ENCODE measurements at regions not wholly inside any gene's neighbourhood (a gene's known extent, or its start where the extent isn't known, plus 50 kb on each side); places are given as distances from the start of the nearest gene placed in this dataset.

DNA sequence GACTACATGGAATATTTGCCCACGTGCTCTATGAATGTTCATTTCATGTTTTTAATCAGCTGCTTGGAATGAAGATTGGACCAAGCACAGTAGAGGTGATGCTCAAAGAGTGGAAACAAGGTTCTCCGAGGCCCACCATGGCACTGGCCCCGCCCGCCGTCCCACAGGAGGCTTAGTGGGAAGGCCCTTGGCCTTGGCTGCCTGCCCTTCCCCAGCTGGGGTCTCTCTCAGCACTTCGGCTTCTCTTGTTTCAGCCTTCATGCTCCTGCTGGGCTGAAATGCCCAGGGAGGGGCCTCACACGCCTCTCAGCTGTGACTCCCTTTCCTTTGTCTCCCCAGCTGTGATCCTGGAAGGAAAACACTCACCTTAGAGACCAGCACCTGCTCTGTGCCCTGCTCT is 833.2 kb downstream of the GALR1 start:
- no peak overlapping the region for H3K4me3 ChIP-seq (replicated peaks; ENCODE audit: low read depth, low read length)
- TF ChIP-seq CTCF (IDR thresholded peaks at IDR 0.05; ENCODE audit: low read length, missing control alignments) = no peak
- DNase-seq (ENCODE audit: low read depth) = no peak

GRCh38 chr18:78085241-78086185 is 835.9 kb downstream of the GALR1 start:
- H3K4me3 ChIP-seq (replicated peaks; ENCODE audit: low read depth, low read length) = no peak overlapping the region
- no peak for TF ChIP-seq CTCF (IDR thresholded peaks at IDR 0.05; ENCODE audit: low read length, missing control alignments)
- DNase-seq (ENCODE audit: low read depth) = no peak

DNA sequence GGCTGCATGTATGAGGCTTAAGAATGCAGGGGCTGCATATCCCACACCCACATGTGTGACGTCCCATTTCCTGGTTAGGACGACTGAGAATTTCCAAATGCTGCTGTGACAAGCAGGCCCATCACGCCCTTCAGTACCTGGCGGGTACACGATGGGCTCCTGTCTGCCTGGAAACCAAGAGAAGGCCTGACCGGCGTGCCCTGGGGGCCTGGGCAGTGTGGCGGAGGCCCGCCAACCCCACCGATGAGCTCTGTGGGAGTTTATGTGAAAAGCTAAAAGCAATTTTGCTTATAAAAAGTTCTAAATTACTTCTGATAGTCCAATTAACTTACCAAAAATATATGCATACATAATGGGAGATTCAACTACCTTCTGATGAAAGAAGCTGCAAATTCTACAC is 837.3 kb downstream of the GALR1 start:
- TF ChIP-seq CTCF (IDR thresholded peaks at IDR 0.05; ENCODE audit: low read length, missing control alignments) = no peak
- no peak for DNase-seq (ENCODE audit: low read depth)
- no peak overlapping the region for H3K4me3 ChIP-seq (replicated peaks; ENCODE audit: low read depth, low read length)

DNA sequence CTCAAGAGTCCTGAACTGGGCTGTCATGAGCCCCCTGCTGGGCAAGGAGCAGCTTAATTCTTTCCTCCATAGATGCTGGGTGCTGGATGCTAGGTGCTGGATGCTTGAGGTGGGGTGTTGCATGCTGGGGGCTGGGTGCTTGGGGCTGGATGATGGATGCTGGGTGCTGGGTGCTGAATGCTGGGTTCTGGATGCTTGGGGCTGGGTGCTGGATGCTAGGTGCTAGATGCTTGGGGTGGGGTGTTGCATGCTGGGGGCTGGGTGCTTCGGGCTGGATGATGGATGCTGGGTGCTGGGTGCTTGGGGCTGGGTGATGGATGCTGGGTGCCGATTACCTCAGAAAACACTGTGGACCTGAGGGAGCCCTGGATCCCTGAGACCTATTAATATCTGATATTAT is 837.7 kb downstream of the GALR1 start:
- no peak overlapping the region for H3K4me3 ChIP-seq (replicated peaks; ENCODE audit: low read depth, low read length)
- no peak for TF ChIP-seq CTCF (IDR thresholded peaks at IDR 0.05; ENCODE audit: low read length, missing control alignments)
- DNase-seq (ENCODE audit: low read depth) = no peak

- no peak for TF ChIP-seq CTCF (IDR thresholded peaks at IDR 0.05; ENCODE audit: low read length, missing control alignments)
- DNase-seq (ENCODE audit: low read depth) = no peak
- H3K4me3 ChIP-seq (replicated peaks; ENCODE audit: low read depth, low read length) = no peak overlapping the region
These were observed 840.9 kb downstream of the GALR1 start for GRCh38 chr18:78090584-78090983.

- DNase-seq (ENCODE audit: low read depth) = no peak
- H3K4me3 ChIP-seq (replicated peaks; ENCODE audit: low read depth, low read length) = no peak overlapping the region
- TF ChIP-seq CTCF (IDR thresholded peaks at IDR 0.05; ENCODE audit: low read length, missing control alignments) = no peak
These were observed 843.3 kb downstream of the GALR1 start for GRCh38 chr18:78092901-78093300.

All from fibroblast of pulmonary artery (primary cell).